ENCODE measurements at regions not wholly inside any gene's neighbourhood (a gene's known extent, or its start where the extent isn't known, plus 50 kb on each side); places are given as distances from the start of the nearest gene placed in this dataset.

GRCh38 chr5:27608992-27609391 lies 570.6 kb upstream of the CDH9 start:
- TF ChIP-seq ZNF274 (IDR thresholded peaks at IDR 0.05; ENCODE audit: low read depth, low read length), result no peak
- H3K4me3 ChIP-seq (ENCODE audit: low read length), result no peak overlapping the region

GRCh38 chr5:27598576-27598975 lies 560.2 kb upstream of the CDH9 start:
- H3K4me3 ChIP-seq (ENCODE audit: low read length), result no peak overlapping the region
- no peak for TF ChIP-seq ZNF274 (IDR thresholded peaks at IDR 0.05; ENCODE audit: low read depth, low read length)

GRCh38 chr5:27594141-27594540 lies 555.8 kb upstream of the CDH9 start:
- no peak for TF ChIP-seq ZNF274 (IDR thresholded peaks at IDR 0.05; ENCODE audit: low read depth, low read length)
- H3K4me3 ChIP-seq (ENCODE audit: low read length), result no peak overlapping the region

- TF ChIP-seq ZNF274 (IDR thresholded peaks at IDR 0.05; ENCODE audit: low read depth, low read length), result no peak
- no peak overlapping the region for H3K4me3 ChIP-seq (ENCODE audit: low read length)
These were observed 553.8 kb upstream of the CDH9 start for GRCh38 chr5:27592231-27592630.

- H3K4me3 ChIP-seq (ENCODE audit: low read length), result no peak overlapping the region
- no peak for TF ChIP-seq ZNF274 (IDR thresholded peaks at IDR 0.05; ENCODE audit: low read depth, low read length)
These were observed 552.1 kb upstream of the CDH9 start for GRCh38 chr5:27590503-27590902.

GRCh38 chr5:27578279-27578678 lies 539.9 kb upstream of the CDH9 start:
- TF ChIP-seq ZNF274 (IDR thresholded peaks at IDR 0.05; ENCODE audit: low read depth, low read length), result no peak
- no peak overlapping the region for H3K4me3 ChIP-seq (ENCODE audit: low read length)

- H3K4me3 ChIP-seq (ENCODE audit: low read length), result no peak overlapping the region
- TF ChIP-seq ZNF274 (IDR thresholded peaks at IDR 0.05; ENCODE audit: low read depth, low read length), result no peak
These were observed 533.3 kb upstream of the CDH9 start for GRCh38 chr5:27571681-27572080.

- no peak overlapping the region for H3K4me3 ChIP-seq (ENCODE audit: low read length)
- TF ChIP-seq ZNF274 (IDR thresholded peaks at IDR 0.05; ENCODE audit: low read depth, low read length), result no peak
These were observed 530.4 kb upstream of the CDH9 start for GRCh38 chr5:27568811-27569210.

GRCh38 chr5:27561408-27561807 lies 523.0 kb upstream of the CDH9 start:
- no peak for TF ChIP-seq ZNF274 (IDR thresholded peaks at IDR 0.05; ENCODE audit: low read depth, low read length)

GRCh38 chr5:27548484-27548883 lies 510.1 kb upstream of the CDH9 start:
- no peak for TF ChIP-seq ZNF274 (IDR thresholded peaks at IDR 0.05; ENCODE audit: low read depth, low read length)

More at GRCh38 chr5:27561408-27561807, 523.0 kb upstream of the CDH9 start:
- H3K4me3 ChIP-seq (ENCODE audit: low read length), result no peak overlapping the region

GRCh38 chr5:27535031-27535557 lies 496.7 kb upstream of the CDH9 start:
- no peak overlapping the region for H3K4me3 ChIP-seq (ENCODE audit: low read length)
- TF ChIP-seq ZNF274 (IDR thresholded peaks at IDR 0.05; ENCODE audit: low read depth, low read length), result no peak

More at GRCh38 chr5:27548484-27548883, 510.1 kb upstream of the CDH9 start:
- no peak overlapping the region for H3K4me3 ChIP-seq (ENCODE audit: low read length)

- no peak for TF ChIP-seq ZNF274 (IDR thresholded peaks at IDR 0.05; ENCODE audit: low read depth, low read length)
- H3K4me3 ChIP-seq (ENCODE audit: low read length), result no peak overlapping the region
These were observed 493.9 kb upstream of the CDH9 start for GRCh38 chr5:27532305-27532704.

GRCh38 chr5:27524515-27524914 lies 486.1 kb upstream of the CDH9 start:
- no peak for TF ChIP-seq ZNF274 (IDR thresholded peaks at IDR 0.05; ENCODE audit: low read depth, low read length)

GRCh38 chr5:27523629-27524028 lies 485.2 kb upstream of the CDH9 start:
- no peak overlapping the region for H3K4me3 ChIP-seq (ENCODE audit: low read length)
- TF ChIP-seq ZNF274 (IDR thresholded peaks at IDR 0.05; ENCODE audit: low read depth, low read length), result no peak

More at GRCh38 chr5:27524515-27524914, 486.1 kb upstream of the CDH9 start:
- no peak overlapping the region for H3K4me3 ChIP-seq (ENCODE audit: low read length)

- H3K4me3 ChIP-seq (ENCODE audit: low read length), result no peak overlapping the region
These were observed 478.1 kb upstream of the CDH9 start for GRCh38 chr5:27516437-27516836.

GRCh38 chr5:27511061-27511460 lies 472.7 kb upstream of the CDH9 start:
- no peak overlapping the region for H3K4me3 ChIP-seq (ENCODE audit: low read length)
- no peak for TF ChIP-seq ZNF274 (IDR thresholded peaks at IDR 0.05; ENCODE audit: low read depth, low read length)

More at GRCh38 chr5:27516437-27516836, 478.1 kb upstream of the CDH9 start:
- TF ChIP-seq ZNF274 (IDR thresholded peaks at IDR 0.05; ENCODE audit: low read depth, low read length), result no peak
